A549 (cell line): ENCODE measurements at regions not wholly inside any gene's neighbourhood (a gene's known extent, or its start where the extent isn't known, plus 50 kb on each side); places are given as distances from the start of the nearest gene placed in this dataset.

Source experiments
- EP300 ChIP-seq, 2 experiments: fragments of >200 bp; sonication (Bioruptor Twin); formaldehyde crosslinking; IDR thresholded peaks; 2 replicates in 1 of 2; 3 replicates in 1 of 2; pipeline ENCODE4 v1.6.1; 2016 to 2017
- KDM5A ChIP-seq: fragments of 200-600 bp; sonication (generic); IDR thresholded peaks from 2 replicates; pipeline ENCODE4 v1.6.1; 2016; ENCODE audit warnings: antibody characterized with exemption, mild to moderate bottlenecking
- ZSCAN20 ChIP-seq: fragments of 250-450 bp; sonication (Bioruptor Pico); IDR thresholded peaks from 2 replicates; pipeline ENCODE4 v1.8.0; 2022; ENCODE audit warnings: mild to moderate bottlenecking, moderate library complexity
- TF ChIP-seq, protein P1 (sequence below): IDR thresholded peaks from 2 replicates; pipeline ENCODE4 v1.6.1; 2012; ENCODE audit warnings: low read depth, borderline replicate concordance
- TF ChIP-seq, protein P2 (sequence below): fragments of >200 bp; sonication (Bioruptor Twin); formaldehyde crosslinking; IDR thresholded peaks from 3 replicates; pipeline ENCODE4 v1.5.1; 2016
- TF ChIP-seq, protein P3 (sequence below): IDR thresholded peaks from 2 replicates; pipeline ENCODE4 v1.6.1; 2012

DNA sequence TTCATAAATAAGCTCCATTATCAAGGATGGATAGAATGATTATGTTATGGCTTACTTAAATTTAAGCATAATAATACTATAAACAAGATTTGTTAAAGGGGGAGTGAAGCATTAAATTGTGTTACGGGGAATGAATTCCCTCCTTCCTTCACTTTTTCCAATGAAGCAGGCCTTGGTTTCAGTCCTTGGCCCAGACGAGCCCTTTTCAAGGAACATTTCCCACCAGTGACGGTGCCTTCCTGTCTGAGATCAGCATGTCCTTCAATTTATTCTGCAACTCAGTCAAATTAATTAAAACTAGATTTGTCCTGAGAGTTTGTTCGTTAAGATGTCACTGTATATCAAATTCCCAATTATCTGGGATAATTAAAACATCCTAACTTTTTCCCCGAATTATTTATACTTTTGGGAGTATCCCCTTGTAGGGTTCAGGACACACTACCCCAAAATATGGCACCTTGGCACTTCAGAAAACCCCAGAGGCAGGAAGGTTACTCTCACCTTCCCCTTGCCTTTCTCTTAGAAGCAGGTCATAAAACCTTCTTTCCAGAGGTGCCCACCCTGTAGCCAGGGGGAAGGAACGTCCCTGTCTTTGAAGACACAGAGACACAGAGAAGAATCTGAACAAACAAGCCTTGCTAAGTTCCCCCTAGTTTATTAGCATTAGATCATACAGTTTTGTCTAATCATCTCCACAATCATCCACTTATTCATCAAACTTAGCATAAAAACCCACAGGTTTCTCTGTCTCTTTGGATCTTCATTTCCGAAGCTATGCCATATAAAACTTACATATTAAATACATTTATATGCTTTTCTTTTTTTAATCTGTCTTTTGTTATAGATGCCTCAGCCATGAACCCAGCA lies 86.2 kb upstream of the ARHGAP29 start:
- TF ChIP-seq KDM5A (no peak), EP300 (IDR thresholded peaks at IDR 0.05) (no peak), ZSCAN20 (no peak)
- TF ChIP-seq, protein P1, sequence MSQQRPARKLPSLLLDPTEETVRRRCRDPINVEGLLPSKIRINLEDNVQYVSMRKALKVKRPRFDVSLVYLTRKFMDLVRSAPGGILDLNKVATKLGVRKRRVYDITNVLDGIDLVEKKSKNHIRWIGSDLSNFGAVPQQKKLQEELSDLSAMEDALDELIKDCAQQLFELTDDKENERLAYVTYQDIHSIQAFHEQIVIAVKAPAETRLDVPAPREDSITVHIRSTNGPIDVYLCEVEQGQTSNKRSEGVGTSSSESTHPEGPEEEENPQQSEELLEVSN = no peak
- TF ChIP-seq, protein P2, sequence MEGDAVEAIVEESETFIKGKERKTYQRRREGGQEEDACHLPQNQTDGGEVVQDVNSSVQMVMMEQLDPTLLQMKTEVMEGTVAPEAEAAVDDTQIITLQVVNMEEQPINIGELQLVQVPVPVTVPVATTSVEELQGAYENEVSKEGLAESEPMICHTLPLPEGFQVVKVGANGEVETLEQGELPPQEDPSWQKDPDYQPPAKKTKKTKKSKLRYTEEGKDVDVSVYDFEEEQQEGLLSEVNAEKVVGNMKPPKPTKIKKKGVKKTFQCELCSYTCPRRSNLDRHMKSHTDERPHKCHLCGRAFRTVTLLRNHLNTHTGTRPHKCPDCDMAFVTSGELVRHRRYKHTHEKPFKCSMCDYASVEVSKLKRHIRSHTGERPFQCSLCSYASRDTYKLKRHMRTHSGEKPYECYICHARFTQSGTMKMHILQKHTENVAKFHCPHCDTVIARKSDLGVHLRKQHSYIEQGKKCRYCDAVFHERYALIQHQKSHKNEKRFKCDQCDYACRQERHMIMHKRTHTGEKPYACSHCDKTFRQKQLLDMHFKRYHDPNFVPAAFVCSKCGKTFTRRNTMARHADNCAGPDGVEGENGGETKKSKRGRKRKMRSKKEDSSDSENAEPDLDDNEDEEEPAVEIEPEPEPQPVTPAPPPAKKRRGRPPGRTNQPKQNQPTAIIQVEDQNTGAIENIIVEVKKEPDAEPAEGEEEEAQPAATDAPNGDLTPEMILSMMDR = no peak
- TF ChIP-seq, protein P3, sequence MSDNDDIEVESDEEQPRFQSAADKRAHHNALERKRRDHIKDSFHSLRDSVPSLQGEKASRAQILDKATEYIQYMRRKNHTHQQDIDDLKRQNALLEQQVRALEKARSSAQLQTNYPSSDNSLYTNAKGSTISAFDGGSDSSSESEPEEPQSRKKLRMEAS = no peak
